Medulla oblongata (tissue), 1 donor: ENCODE measurements at regions not wholly inside any gene's neighbourhood (a gene's known extent, or its start where the extent isn't known, plus 50 kb on each side); places are given as distances from the start of the nearest gene placed in this dataset.

Source experiments
- DNase-seq: peaks from one replicate; pipeline ENCODE4 v3.0.0-alpha.2; 2015; ENCODE audit errors: extremely low spot score

GRCh38 chr19:33947265-33947964, 150.7 kb downstream of the KCTD15 start:
- DNase-seq, result no peak

- DNase-seq, result no peak
These were observed 152.1 kb downstream of the KCTD15 start for GRCh38 chr19:33948651-33949335.

GRCh38 chr19:33950091-33950750, 153.6 kb downstream of the KCTD15 start:
- DNase-seq, result no peak

GRCh38 chr19:33953023-33953422, 156.4 kb downstream of the KCTD15 start:
- no peak for DNase-seq

GRCh38 chr19:33953592-33953991, 156.9 kb downstream of the KCTD15 start:
- no peak for DNase-seq

GRCh38 chr19:33954686-33955085, 158.0 kb downstream of the KCTD15 start:
- no peak for DNase-seq

GRCh38 chr19:33956941-33957340, 160.3 kb downstream of the KCTD15 start:
- DNase-seq, result no peak

GRCh38 chr19:33957804-33958203, 161.1 kb downstream of the KCTD15 start:
- no peak for DNase-seq

GRCh38 chr19:33960566-33960965, 163.9 kb downstream of the KCTD15 start:
- DNase-seq, result no peak

- DNase-seq, result no peak
These were observed 165.5 kb downstream of the KCTD15 start for GRCh38 chr19:33962161-33962560.

- DNase-seq, result no peak
These were observed 166.8 kb downstream of the KCTD15 start for GRCh38 chr19:33963514-33963913.

- DNase-seq, result no peak
These were observed 174.4 kb downstream of the KCTD15 start for GRCh38 chr19:33971073-33971472.

- no peak for DNase-seq
These were observed 181.4 kb downstream of the KCTD15 start for GRCh38 chr19:33977756-33978685.

- no peak for DNase-seq
These were observed 186.0 kb downstream of the KCTD15 start for GRCh38 chr19:33982706-33983105.

- no peak for DNase-seq
These were observed 183.7 kb upstream of the LSM14A start for GRCh38 chr19:33988601-33989000.

GRCh38 chr19:33997690-33998089, 174.6 kb upstream of the LSM14A start:
- DNase-seq, result no peak

- peak; percentile 2 for DNase-seq
These were observed 174.0 kb upstream of the LSM14A start for GRCh38 chr19:33998302-33998701.

GRCh38 chr19:33998739-33999345, 173.5 kb upstream of the LSM14A start:
- no peak for DNase-seq

- no peak for DNase-seq
These were observed 155.3 kb upstream of the LSM14A start for GRCh38 chr19:34017024-34017423.

- no peak for DNase-seq
These were observed 154.7 kb upstream of the LSM14A start for GRCh38 chr19:34017601-34018000.

- DNase-seq, result no peak
These were observed 153.8 kb upstream of the LSM14A start for GRCh38 chr19:34018546-34018945.
